NB4 (cell line): ENCODE measurements at regions not wholly inside any gene's neighbourhood (a gene's known extent, or its start where the extent isn't known, plus 50 kb on each side); places are given as distances from the start of the nearest gene placed in this dataset.

Source experiments
- POLR2A ChIP-seq: IDR thresholded peaks from 2 replicates; pipeline ENCODE4 v1.6.1; 2011; ENCODE audit warnings: mild to moderate bottlenecking; ENCODE audit not compliant: insufficient read length; ENCODE audit errors: extremely low read depth
- TF ChIP-seq, protein P1 (sequence below): IDR thresholded peaks from one replicate; pipeline ENCODE4 v1.5.1; 2012; ENCODE audit warnings: low read depth, low read length

DNA sequence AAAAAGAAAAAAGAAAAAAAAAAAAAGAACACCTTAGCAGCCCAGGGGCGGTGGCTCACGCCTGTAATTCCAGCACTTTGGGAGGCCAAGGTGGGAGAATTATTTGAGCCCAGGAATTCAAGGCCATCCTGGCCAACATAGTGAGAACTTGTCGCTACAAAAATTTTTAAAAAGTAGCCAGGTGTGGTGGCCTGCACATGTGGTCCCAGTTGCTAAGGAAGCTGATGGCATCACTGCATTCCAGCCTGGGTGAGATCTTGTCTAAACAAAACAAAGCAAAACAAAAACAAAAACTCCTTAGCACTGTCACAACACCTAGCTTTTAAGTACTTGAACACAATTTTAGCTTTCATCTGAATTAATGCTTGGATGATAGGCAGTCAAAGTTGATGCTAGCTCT lies 86.3 kb upstream of the MKLN1 start:
- TF ChIP-seq, protein P1, sequence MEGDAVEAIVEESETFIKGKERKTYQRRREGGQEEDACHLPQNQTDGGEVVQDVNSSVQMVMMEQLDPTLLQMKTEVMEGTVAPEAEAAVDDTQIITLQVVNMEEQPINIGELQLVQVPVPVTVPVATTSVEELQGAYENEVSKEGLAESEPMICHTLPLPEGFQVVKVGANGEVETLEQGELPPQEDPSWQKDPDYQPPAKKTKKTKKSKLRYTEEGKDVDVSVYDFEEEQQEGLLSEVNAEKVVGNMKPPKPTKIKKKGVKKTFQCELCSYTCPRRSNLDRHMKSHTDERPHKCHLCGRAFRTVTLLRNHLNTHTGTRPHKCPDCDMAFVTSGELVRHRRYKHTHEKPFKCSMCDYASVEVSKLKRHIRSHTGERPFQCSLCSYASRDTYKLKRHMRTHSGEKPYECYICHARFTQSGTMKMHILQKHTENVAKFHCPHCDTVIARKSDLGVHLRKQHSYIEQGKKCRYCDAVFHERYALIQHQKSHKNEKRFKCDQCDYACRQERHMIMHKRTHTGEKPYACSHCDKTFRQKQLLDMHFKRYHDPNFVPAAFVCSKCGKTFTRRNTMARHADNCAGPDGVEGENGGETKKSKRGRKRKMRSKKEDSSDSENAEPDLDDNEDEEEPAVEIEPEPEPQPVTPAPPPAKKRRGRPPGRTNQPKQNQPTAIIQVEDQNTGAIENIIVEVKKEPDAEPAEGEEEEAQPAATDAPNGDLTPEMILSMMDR = no peak
- TF ChIP-seq POLR2A = no peak
